Motor neuron (in vitro differentiated cells): ENCODE measurements at regions not wholly inside any gene's neighbourhood (a gene's known extent, or its start where the extent isn't known, plus 50 kb on each side); places are given as distances from the start of the nearest gene placed in this dataset.
"Not testable (repeated sequence)": the region's sequence is repeated elsewhere in the genome, so short reads cannot be mapped to it uniquely, and the experiment has no call there.

ENCODE experiments used
- ATAC-seq, 8 experiments: fragments of 200-7000 bp; cut with Tn5 transposase; replicated peaks in 6 of 8; 2 replicates each; pipeline ENCODE4 v1.8.0; 2021; ENCODE audit warnings: mild to moderate bottlenecking in 8 of 8, moderate library complexity in 8 of 8
- H3K27ac ChIP-seq, 2 donors: fragments of 250-450 bp; sonication (Bioruptor Pico); 2 replicates each; pipeline ENCODE4 v1.9.0; 2021; ENCODE audit warnings: antibody characterized with exemption in 2 of 2, mild to moderate bottlenecking in 2 of 2, moderate library complexity in 1 of 2
- H3K4me1 ChIP-seq, 2 donors: fragments of 250-450 bp; sonication (Bioruptor Pico); replicated peaks in 1 of 2; 2 replicates each; pipeline ENCODE4 v1.6.1; 2021; ENCODE audit warnings: antibody characterized with exemption in 2 of 2, mild to moderate bottlenecking in 2 of 2, moderate library complexity in 1 of 2
- H3K4me3 ChIP-seq, 5 donors: fragments of 250-450 bp; sonication (Bioruptor Pico); 2 replicates each; pipeline ENCODE4 v1.9.0; 2021; ENCODE audit warnings: antibody characterized with exemption in 5 of 5, mild to moderate bottlenecking in 5 of 5, moderate library complexity in 4 of 5
- WGBS, 10 experiments: fragments of 450-650 bp; shearing (Covaris generic); methylation state at CpG; one replicate each; pipeline ENCODE4 v1.0.0; 2022; 5-methylcytosine and 5-hydroxymethylcytosine counted together
- in situ Hi-C, 9 experiments: fragments of 400-800 bp; cut with MboI; loops; one replicate each; pipeline ENCODE4 v1.15.0; 2021; ENCODE audit warnings: low sequenced_read_pairs in 9 of 9, low pct_unique_long_range_greater_than_20kb in 2 of 9; ENCODE audit not compliant: unreplicated experiment in 9 of 9

DNA sequence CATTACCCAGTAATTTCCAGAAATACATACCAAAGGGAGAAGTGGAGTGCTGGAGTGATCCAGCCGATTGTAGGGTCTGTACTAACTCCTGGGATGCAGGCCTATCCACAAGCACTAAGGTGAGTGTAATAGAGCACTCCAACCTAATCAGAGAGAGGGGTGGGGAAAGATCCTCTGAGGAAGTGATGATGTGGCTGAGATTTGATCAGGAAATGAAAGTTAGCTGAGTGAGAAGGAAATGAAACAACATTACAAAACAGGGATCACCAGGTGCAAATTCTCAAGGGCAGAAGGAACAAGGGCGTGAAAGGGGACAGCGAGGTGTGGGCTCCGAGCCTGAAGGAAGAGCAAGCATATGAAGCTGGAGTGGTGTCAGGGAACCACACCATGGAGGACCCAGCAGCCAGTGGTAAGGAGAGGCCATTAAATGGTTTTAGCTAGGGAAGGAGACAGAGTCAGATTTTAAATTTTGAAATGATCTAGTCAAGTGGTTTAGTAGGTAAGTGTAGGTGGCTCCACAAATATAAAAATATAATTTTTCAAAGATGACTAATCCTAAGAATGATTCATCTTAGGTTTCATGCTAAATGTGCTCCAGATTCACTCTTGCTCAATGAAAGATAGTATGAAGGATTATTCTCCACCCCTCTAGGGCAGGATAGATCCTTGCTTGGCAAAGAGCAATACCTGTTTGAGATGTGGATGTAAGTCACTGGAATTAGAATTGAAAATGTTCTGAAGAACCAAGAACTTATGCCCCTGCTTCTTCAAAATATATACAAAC lies 348.7 kb downstream of the TBL1XR1 start:
- in situ Hi-C loops: no loop called here
- no peak overlapping the region for H3K27ac ChIP-seq
- peak in 2 of 8 experiments; percentile 29 to 37 for ATAC-seq
- H3K4me1 ChIP-seq: peaks cover 5 to 17% of the 10 kb centered on the region in 2 donors
- H3K4me3 ChIP-seq: no peak overlapping the region
- WGBS, 10 experiments: 0 to 100% (median 66%) methylated on average over 1 to 4 of the region's 4 CpGs; no CpG with 5 or more reads in 1 of the 10 experiments

DNA sequence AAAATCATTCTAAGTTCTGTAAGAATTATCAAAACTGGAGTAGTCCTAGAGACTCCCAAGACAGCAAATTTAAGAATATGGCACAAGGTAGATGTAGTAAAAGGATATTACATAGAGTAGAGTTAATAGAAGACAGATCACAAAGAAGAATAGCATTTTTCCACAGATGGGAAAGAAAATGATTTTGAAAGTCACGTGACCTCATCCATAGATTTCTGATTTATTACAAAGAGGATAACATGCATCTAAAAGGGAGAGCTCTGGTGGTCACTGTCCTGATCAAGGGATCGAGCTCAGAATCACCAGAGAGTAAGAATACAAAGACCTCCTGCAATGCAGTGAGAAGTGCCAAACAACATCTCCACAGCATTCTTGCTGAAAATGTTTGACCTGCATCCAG lies 354.4 kb downstream of the TBL1XR1 start:
- H3K27ac ChIP-seq: no peak overlapping the region
- in situ Hi-C loops: no loop called here
- peaks cover 0 to 11% of the 10 kb centered on the region in 2 donors for H3K4me1 ChIP-seq

DNA sequence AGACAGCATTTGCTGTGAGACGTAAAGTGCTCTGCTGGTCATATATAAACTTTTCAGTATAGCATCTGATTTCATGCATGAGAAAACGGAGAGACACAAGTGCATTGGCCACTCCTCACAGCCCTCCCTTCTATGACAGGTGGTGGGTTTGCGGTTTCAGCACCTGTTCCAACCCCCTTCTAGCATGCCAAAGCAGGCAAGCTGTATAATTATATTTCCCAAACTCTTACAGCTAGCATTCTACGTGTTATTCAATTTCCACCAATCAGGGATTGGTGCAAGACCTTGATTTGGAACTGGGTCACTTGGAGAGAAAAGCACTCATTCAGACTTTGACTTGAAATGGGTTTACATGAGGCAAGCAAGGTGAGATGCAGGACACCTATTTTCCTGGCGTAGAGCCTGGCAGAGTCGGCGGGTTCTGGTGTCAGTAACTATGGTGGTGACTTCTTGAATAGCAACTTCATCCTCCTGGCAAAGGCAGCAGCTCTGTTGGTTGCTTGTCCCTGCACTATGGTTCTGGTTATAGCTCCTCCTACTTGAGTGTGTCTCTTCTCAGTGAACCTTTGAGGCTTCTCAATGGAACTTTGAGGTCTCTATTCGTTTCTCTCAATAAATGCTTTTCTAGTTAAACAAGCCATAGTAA lies 356.5 kb downstream of the TBL1XR1 start:
- Histone ChIP-seq H3K4me3 (no peak overlapping the region), H3K4me1 (peaks cover 0 to 5% of the 10 kb centered on the region in 2 donors), H3K27ac (no peak overlapping the region)
- in situ Hi-C loops: no loop called here
- 3 to 100% (median 95%) methylated on average over 2 to 8 of the region's 8 CpGs; no CpG with 5 or more reads in 1 of the 10 experiments for WGBS, 10 experiments
- no peak for ATAC-seq

More for the DNA sequence above, 354.4 kb downstream of the TBL1XR1 start:
- WGBS, 10 experiments: 5 to 100% (median 60%) methylated on average over 1 to 2 of the region's 2 CpGs; no CpG with 5 or more reads in 3 of the 10 experiments
- no peak overlapping the region for H3K4me3 ChIP-seq
- ATAC-seq: no peak

DNA sequence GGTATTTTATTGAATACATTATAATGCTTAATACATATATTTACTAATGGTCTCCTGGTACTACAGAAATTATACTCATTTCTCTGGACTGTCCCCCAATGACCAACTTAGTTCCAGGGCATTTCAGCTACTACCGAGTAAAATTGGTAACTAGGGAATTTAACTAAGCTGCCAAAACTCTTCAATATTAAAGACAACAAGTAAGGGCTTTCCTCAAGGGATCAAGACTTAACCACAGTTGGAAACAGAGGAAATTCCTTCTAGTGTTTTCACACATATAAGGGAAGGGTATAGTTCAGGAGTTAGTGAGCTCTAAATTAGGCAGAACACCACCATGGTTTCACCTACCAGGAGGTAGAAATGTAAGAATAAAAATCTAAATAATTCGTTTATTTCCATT lies 357.4 kb downstream of the TBL1XR1 start:
- ATAC-seq: no peak
- Histone ChIP-seq H3K27ac (no peak overlapping the region), H3K4me1 (peaks cover 0 to 5% of the 10 kb centered on the region in 2 donors), H3K4me3 (no peak overlapping the region)
- WGBS, 10 experiments: 0 to 95% (median 83%) methylated on average over 1 to 2 of the region's 2 CpGs; no CpG with 5 or more reads in 1 of the 10 experiments
- in situ Hi-C loops: no loop called here

DNA sequence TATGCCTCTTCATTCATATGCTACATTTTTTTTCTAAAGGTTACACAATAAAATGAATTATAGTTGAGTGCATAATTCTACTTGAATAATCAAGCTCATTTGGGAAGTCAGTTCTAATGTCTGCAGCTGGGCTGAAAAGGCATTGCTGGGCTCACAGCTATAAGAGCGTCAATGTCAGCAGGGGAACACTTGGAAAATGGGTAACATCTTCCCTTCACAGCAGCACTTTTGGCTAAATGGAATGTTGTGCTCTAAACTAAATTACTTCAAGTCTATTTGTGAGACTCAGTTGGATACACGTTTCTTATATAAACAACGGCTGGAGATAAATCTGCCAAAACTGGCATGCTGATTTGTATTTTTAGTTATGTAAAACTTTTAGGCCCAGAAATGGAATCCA lies 357.8 kb downstream of the TBL1XR1 start:
- 0 to 100% (median 93%) methylated on average over 1 to 3 of the region's 3 CpGs; no CpG with 5 or more reads in 1 of the 10 experiments for WGBS, 10 experiments
- H3K27ac ChIP-seq: no peak overlapping the region

DNA sequence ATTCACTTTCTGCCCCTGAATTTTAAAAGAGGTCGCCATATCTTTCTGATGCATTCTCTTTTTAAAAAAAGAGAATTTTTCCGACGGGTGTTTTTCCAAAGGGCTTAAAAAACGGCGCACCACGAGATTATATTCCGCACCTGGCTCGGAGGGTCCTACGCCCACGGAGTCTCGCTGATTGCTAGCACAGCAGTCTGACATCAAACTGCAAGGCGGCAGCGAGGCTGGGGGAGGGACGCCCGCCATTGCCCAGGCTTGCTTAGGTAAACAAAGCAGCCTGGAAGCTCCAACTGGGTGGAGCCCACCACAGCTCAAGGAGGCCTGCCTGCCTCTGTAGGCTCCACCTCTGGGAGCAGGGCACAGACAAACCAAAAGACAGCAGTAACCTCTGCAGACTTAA lies 370.0 kb downstream of the TBL1XR1 start:
- WGBS, 10 experiments: 50 to 100% (median 75%) methylated on average over 1 to 11 of the region's 15 CpGs; no CpG with 5 or more reads in 2 of the 10 experiments
- in situ Hi-C loops, H3K4me3 ChIP-seq, H3K4me1 ChIP-seq, ATAC-seq, H3K27ac ChIP-seq: not testable (repeated sequence)

More for the DNA sequence above, 357.8 kb downstream of the TBL1XR1 start:
- peaks cover 0 to 5% of the 10 kb centered on the region in 2 donors for H3K4me1 ChIP-seq
- in situ Hi-C loops: no loop called here
- no peak for ATAC-seq
- no peak overlapping the region for H3K4me3 ChIP-seq

DNA sequence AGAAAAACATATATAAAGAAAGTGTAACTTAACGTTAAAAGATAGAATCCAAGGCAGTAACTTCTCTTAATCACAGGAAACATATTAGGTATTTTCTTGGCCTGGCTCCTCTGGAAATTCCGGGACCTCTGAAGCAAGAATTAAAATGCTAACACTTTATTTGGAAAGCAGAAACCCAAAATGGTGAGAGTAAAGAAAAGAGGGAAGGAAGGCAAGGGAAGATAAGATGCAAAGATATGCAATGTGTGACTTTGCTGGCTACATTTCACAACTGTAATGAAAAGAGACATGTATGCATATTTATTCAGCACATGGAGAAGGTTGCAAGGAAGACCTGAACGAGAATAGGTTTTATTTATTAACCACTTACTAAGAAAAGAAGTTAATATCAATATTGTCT lies 372.5 kb downstream of the TBL1XR1 start:
- Histone ChIP-seq H3K4me1 (no peaks in the 10 kb centered on the region), H3K4me3 (no peak overlapping the region), H3K27ac (no peak overlapping the region)
- in situ Hi-C loops: loop anchor here in 1 of 9 experiments (25.0 kb wide), 1 partner anchor 313 kb away; no protein-coding TSS in a partner anchor
- WGBS, 10 experiments: 5 to 100% (median 62%) methylated on average over 1 to 3 of the region's 3 CpGs
- no peak for ATAC-seq

DNA sequence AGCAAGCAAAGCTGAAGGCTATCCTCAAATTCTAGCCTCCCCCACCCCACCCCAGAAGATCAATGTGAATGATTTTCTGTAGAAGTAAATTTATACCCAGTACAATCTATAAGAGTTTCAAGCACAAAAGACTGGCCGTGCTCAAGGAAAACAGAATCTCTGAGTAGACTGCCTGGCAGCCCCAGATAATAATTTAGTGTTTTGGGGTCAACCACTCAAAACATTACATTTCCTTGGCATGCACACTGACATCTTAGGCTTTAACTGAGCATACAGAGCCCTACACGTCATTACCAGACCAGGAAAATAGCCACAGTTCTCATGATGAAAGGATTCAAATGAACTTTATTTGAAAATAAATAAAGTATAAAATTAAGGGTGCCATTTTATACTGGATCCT lies 376.5 kb downstream of the TBL1XR1 start:
- H3K4me3 ChIP-seq: no peak overlapping the region
- in situ Hi-C loops: loop anchor here in 1 of 9 experiments (25.0 kb wide), 1 partner anchor 308 kb away; no protein-coding TSS in a partner anchor
- H3K27ac ChIP-seq: no peak overlapping the region
- no peaks in the 10 kb centered on the region for H3K4me1 ChIP-seq
- ATAC-seq: peak in 1 of 8 experiments; percentile 72
- WGBS, 10 experiments: 11 to 88% (median 50%) methylated on average over 1 to 2 of the region's 2 CpGs; no CpG with 5 or more reads in 1 of the 10 experiments

DNA sequence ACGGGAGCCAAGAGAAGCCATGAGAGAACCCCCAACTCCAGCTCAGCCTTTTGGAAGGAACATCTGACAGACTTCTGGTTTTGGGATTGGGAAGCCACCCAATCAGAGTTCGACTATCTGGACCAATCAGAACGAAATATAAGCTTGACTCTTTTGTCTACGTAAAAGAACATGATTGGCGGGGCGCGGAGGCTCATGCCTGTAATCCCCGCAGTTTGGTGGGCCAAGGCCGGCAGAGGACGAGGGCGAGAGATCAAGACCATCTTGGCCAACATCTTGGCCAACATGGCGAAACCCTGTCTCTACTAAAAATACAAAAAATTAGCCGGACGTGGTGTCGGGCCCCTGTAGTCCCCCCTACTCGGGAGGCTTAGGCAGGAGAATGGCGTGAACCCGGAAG lies 380.3 kb downstream of the TBL1XR1 start:
- Histone ChIP-seq H3K4me3 (no peak overlapping the region), H3K4me1 (no peaks in the 10 kb centered on the region), H3K27ac (no peak overlapping the region)
- 35 to 97% (median 75%) methylated on average over 4 to 18 of the region's 18 CpGs; no CpG with 5 or more reads in 3 of the 10 experiments for WGBS, 10 experiments
- ATAC-seq: no peak
- in situ Hi-C loops: loop anchor here in 1 of 9 experiments (25.0 kb wide), 1 partner anchor 305 kb away; no protein-coding TSS in a partner anchor

DNA sequence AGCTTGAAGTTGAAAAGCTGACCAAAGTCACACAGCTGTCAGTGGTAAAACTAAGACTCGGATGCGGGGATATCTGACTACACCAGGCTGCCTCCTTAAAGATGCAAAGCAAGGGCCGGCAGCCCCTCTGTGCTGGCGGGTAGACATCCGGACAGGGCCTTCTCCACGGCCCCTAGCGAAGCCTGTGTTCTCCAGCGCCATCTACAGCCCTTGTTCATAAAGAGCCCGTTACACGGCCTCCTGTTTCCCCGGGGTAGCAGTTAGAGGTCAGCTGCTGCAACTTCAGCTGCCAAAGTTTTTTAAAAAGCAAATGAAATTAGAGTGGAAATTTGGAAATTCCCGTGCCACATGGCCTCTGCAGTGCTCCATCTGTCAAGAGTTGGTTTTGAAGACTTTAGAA lies 383.0 kb downstream of the TBL1XR1 start:
- no peak overlapping the region for H3K27ac ChIP-seq
- no peaks in the 10 kb centered on the region for H3K4me1 ChIP-seq
- WGBS, 10 experiments: 0 to 27% (median 17%) methylated on average over 1 to 10 of the region's 12 CpGs; no CpG with 5 or more reads in 1 of the 10 experiments
- in situ Hi-C loops: loop anchor here in 1 of 9 experiments (25.0 kb wide), 1 partner anchor 302 kb away; no protein-coding TSS in a partner anchor
- peak; percentile 87 to 100 (median 97) for ATAC-seq
- H3K4me3 ChIP-seq: no peak overlapping the region

DNA sequence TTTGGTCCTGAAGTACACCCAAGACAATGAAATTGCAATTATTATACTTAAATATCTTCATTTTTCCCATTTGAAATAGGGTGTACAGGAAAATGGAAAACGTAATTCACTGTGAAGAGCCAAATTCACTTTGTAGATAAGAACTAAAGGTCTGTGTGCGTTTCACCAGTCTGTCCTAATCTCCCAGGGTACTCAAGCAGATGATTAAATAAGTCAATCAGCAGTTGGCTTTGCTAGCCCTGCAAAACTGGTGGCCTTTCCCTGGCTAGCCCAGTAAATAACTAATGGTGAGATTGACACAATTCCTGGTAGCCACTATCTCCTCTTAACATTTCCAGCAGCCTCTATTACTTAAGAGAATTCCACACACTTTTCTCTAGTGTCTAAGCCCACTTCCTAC lies 389.3 kb downstream of the TBL1XR1 start:
- in situ Hi-C loops: loop anchor here in 1 of 9 experiments (25.0 kb wide), 1 partner anchor 296 kb away; no protein-coding TSS in a partner anchor
- WGBS, 10 experiments: 7 to 92% (median 80%) methylated on average over 2 of the region's 2 CpGs; no CpG with 5 or more reads in 3 of the 10 experiments
- H3K4me3 ChIP-seq: no peak overlapping the region

DNA sequence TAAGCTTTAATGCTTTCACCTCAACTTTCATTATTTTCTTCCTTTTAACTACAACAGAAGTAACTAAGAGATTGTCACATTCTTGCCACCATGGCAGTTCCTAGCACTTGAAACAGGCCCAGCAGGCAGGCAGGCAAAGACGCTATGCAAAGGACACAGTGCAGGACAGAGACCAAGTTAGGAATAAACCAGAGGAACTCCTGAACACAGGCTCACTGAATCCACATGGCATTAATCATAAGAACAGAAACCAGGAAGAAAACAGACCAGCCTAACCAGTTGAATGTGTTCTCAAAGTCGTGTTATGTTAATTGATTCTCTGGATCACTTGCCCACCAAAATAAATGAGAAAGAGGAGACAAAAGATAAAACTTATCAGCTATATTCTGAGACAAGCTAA lies 397.6 kb downstream of the TBL1XR1 start:
- in situ Hi-C loops: loop anchor here in 1 of 9 experiments (25.0 kb wide), 1 partner anchor 287 kb away; no protein-coding TSS in a partner anchor
- Histone ChIP-seq H3K4me1 (peaks cover 9 to 18% of the 10 kb centered on the region in 2 donors), H3K4me3 (no peak overlapping the region), H3K27ac (no peak overlapping the region)
- peak in 1 of 8 experiments; percentile 40 for ATAC-seq
- WGBS, 10 experiments: 0 to 67% (median 36%) methylated on average over 1 to 2 of the region's 2 CpGs; no CpG with 5 or more reads in 2 of the 10 experiments

More for the DNA sequence above, 389.3 kb downstream of the TBL1XR1 start:
- ATAC-seq: no peak
- Histone ChIP-seq H3K27ac (no peak overlapping the region), H3K4me1 (no peaks in the 10 kb centered on the region)

DNA sequence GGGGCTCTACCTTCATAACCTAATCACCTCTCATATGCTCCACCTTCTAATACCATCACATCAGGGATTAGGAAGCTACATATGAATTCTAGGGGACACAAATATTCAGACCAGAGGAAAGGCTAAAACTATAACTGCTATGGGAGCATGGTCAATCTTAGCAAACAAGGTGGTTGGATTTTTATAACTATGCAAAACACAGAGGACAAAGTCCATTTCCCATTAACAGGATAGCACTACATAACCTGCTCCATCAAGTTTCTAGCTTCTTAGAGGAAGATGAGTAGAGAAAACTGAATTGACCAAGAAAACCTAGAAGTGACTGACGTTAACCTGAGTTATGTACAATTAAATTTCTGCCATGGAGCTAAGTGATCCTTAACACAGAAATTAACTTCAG lies 398.6 kb downstream of the TBL1XR1 start:
- in situ Hi-C loops: no loop called here
- Histone ChIP-seq H3K27ac (no peak overlapping the region), H3K4me1 (peaks cover 9 to 18% of the 10 kb centered on the region in 2 donors), H3K4me3 (no peak overlapping the region)
- no peak for ATAC-seq
- WGBS, 10 experiments: 50 to 100% (median 82%) methylated on average over 1 of the region's 1 CpG; no CpG with 5 or more reads in 4 of the 10 experiments
